IMR-90 (cell line): ENCODE measurements at regions not wholly inside any gene's neighbourhood (a gene's known extent, or its start where the extent isn't known, plus 50 kb on each side); places are given as distances from the start of the nearest gene placed in this dataset.

ENCODE experiments used
- ATAC-seq: fragments of 200-7000 bp; cut with Tn5 transposase; 2 replicates; pipeline ENCODE4 v1.9.1; 2020; ENCODE audit warnings: low read depth, mild to moderate bottlenecking, moderate library complexity
- BruUV-seq: library from RNA; stranded (reverse); fragments of 400-500 nt; replicated peaks from 2 replicates; lab custom pipeline; 2021; lab: Mats Ljungman, UMichigan
- CTCF ChIA-PET: fragments of 300-600 bp; formaldehyde crosslinking; extraction: SDS; loops from one replicate; lab custom pipeline; 2021; ENCODE audit warnings: antibody characterized with exemption; lab: Yijun Ruan, JAX
- POLR2A ChIA-PET: fragments of 300-600 bp; sonication (Branson Sonifier 250); formaldehyde crosslinking; loops from one replicate; lab custom pipeline; 2022; ENCODE audit warnings: antibody characterized with exemption; ENCODE audit not compliant: unreplicated experiment; lab: Charles Lee
- DNase-seq: peaks from one replicate; pipeline ENCODE4 v3.0.0; 2013
- H2AFZ ChIP-seq: replicated peaks from 2 replicates; pipeline ENCODE3; 2013; ENCODE audit warnings: low read length, mild to moderate bottlenecking; ENCODE audit not compliant: poor library complexity
- H2AK5ac ChIP-seq: 2 replicates; pipeline ENCODE4 v1.6.1; 2013; ENCODE audit warnings: low read depth, low read length, inconsistent platforms
- H2AK9ac ChIP-seq: replicated peaks from 2 replicates; pipeline ENCODE3; 2013; ENCODE audit warnings: mild to moderate bottlenecking, low read depth, low read length, moderate library complexity; ENCODE audit not compliant: poor library complexity
- H2BK120ac ChIP-seq: 2 replicates; pipeline ENCODE4 v1.6.1; 2013; ENCODE audit warnings: low read depth, low read length, inconsistent platforms
- H2BK15ac ChIP-seq: 3 replicates; pipeline ENCODE4 v1.6.1; 2013; ENCODE audit warnings: low read depth, low read length, inconsistent platforms
- H2BK20ac ChIP-seq: 2 replicates; pipeline ENCODE4 v1.6.1; 2013; ENCODE audit warnings: low read depth, mild to moderate bottlenecking, inconsistent platforms, low read length, moderate library complexity
- H2BK5ac ChIP-seq: 2 replicates; pipeline ENCODE4 v1.6.1; 2013; ENCODE audit warnings: mild to moderate bottlenecking, low read depth, low read length, inconsistent platforms; ENCODE audit not compliant: poor library complexity, severe bottlenecking
- H3K14ac ChIP-seq: replicated peaks from 2 replicates; pipeline ENCODE4 v1.6.1; 2013; ENCODE audit warnings: low read depth, low read length, inconsistent platforms
- H3K18ac ChIP-seq: 2 replicates; pipeline ENCODE4 v1.6.1; 2013; ENCODE audit warnings: low read depth, low read length, control low read depth
- H3K23ac ChIP-seq: 2 replicates; pipeline ENCODE4 v1.6.1; 2013; ENCODE audit warnings: low read depth, low read length, inconsistent platforms
- H3K27ac ChIP-seq: 2 replicates; pipeline ENCODE4 v1.5.1; 2013; ENCODE audit warnings: mild to moderate bottlenecking, control low read depth, low read length; ENCODE audit not compliant: insufficient read depth
- H3K27me3 ChIP-seq: 2 replicates; pipeline ENCODE4 v1.6.1; 2013; ENCODE audit warnings: low read length; ENCODE audit not compliant: control insufficient read depth, insufficient read depth
- H3K36me3 ChIP-seq: 2 replicates; pipeline ENCODE4 v1.6.1; 2013; ENCODE audit warnings: low read length, mixed read lengths; ENCODE audit not compliant: control insufficient read depth, insufficient read depth
- H3K4ac ChIP-seq: 2 replicates; pipeline ENCODE4 v1.6.1; 2013; ENCODE audit warnings: low read depth, low read length, inconsistent platforms
- H3K4me1 ChIP-seq: 2 replicates; pipeline ENCODE4 v1.6.1; 2013; ENCODE audit warnings: low read length, mixed read lengths; ENCODE audit not compliant: control insufficient read depth, insufficient read depth
- H3K4me2 ChIP-seq: 2 replicates; pipeline ENCODE4 v1.6.1; 2013; ENCODE audit warnings: low read depth, mild to moderate bottlenecking, control low read depth, low read length, moderate library complexity
- H3K4me3 ChIP-seq: 2 replicates; pipeline ENCODE4 v1.5.1; 2013; ENCODE audit warnings: low read depth, mild to moderate bottlenecking, control low read depth, low read length, moderate library complexity; ENCODE audit not compliant: insufficient read depth
- H3K56ac ChIP-seq: 2 replicates; pipeline ENCODE4 v1.6.1; 2013; ENCODE audit warnings: low read length, inconsistent platforms; ENCODE audit not compliant: insufficient read depth; ENCODE audit errors: extremely low read depth
- H3K79me1 ChIP-seq, 2 experiments: 2 replicates each; pipeline ENCODE4 v1.6.1; 2013; ENCODE audit warnings: low read length in 2 of 2, inconsistent platforms in 1 of 2, low read depth in 1 of 2
- H3K9ac ChIP-seq: 2 replicates; pipeline ENCODE4 v1.6.1; 2013; ENCODE audit warnings: low read depth, low read length, control low read depth
- H3K9me1 ChIP-seq: 2 replicates; pipeline ENCODE4 v1.6.1; 2013; ENCODE audit warnings: low read length, inconsistent platforms; ENCODE audit not compliant: insufficient read depth
- H3K9me3 ChIP-seq: 2 replicates; pipeline ENCODE4 v1.6.1; 2013; ENCODE audit warnings: low read length; ENCODE audit not compliant: control insufficient read depth, insufficient read depth
- H4K20me1 ChIP-seq: 2 replicates; pipeline ENCODE4 v1.6.1; 2013; ENCODE audit warnings: low read length, inconsistent platforms; ENCODE audit not compliant: insufficient read depth
- H4K5ac ChIP-seq: 2 replicates; pipeline ENCODE4 v1.6.1; 2013; ENCODE audit warnings: mild to moderate bottlenecking, low read depth, low read length, control low read depth
- H4K8ac ChIP-seq, 2 experiments: 2 replicates each; pipeline ENCODE4 v1.6.1; 2013; ENCODE audit warnings: low read depth in 2 of 2, low read length in 2 of 2, control low read depth in 1 of 2, inconsistent platforms in 1 of 2
- H4K91ac ChIP-seq: 2 replicates; pipeline ENCODE4 v1.6.1; 2013; ENCODE audit warnings: low read depth, low read length, inconsistent platforms; ENCODE audit not compliant: insufficient read depth
- POLR2A ChIP-seq: IDR thresholded peaks from 2 replicates; pipeline ENCODE4 v1.6.1; 2012; ENCODE audit warnings: mild to moderate bottlenecking, low read depth, low read length
- WGBS, 2 experiments: methylation state at CpG; one replicate each; pipeline versions ENCODE4 v1.1.5 to v1.1.7; 2013; ENCODE audit warnings: missing lambda C conversion rate in 2 of 2; ENCODE audit not compliant: insufficient read length in 1 of 2; ENCODE audit errors: extremely low coverage in 2 of 2; 5-methylcytosine and 5-hydroxymethylcytosine counted together
- dilution Hi-C: fragments of 300-500 bp; cut with HindIII; formaldehyde crosslinking; loops from one replicate; pipeline ENCODE4 v1.14.3; 2018; ENCODE audit warnings: low sequenced_read_pairs; ENCODE audit not compliant: unreplicated experiment
- in situ Hi-C: fragments of 300-500 bp; cut with MboI; formaldehyde crosslinking; loops from 3 replicates; pipeline ENCODE4 v1.14.3; 2019; ENCODE audit warnings: low sequenced_read_pairs, inconsistent platforms, mixed read lengths
- intact Hi-C: fragments of 100-400 bp; cut with micrococcal nuclease; formaldehyde crosslinking; loops from 2 replicates; pipeline ENCODE4 v1.10.0; 2022

- H2AK9ac ChIP-seq: no peak overlapping the region
- H2AK5ac ChIP-seq: no peak overlapping the region
- in situ Hi-C loops: loop anchor here (25.0 kb wide), 1 partner anchor 1470 kb away; no protein-coding TSS in a partner anchor
- H2BK15ac ChIP-seq: no peak overlapping the region
- H4K91ac ChIP-seq: no peak overlapping the region
- H4K8ac ChIP-seq: no peak overlapping the region
- H3K4me3 ChIP-seq: no peak overlapping the region
- H3K4me2 ChIP-seq: no peak overlapping the region
- H3K4me1 ChIP-seq: no peaks in the 10 kb centered on the region
- H3K56ac ChIP-seq: no peak overlapping the region
- no peak overlapping the region for H3K14ac ChIP-seq
- no peak overlapping the region for H3K27ac ChIP-seq
- no peaks in the 10 kb centered on the region for H3K9me1 ChIP-seq
- H2AFZ ChIP-seq: no peak overlapping the region
- H2BK120ac ChIP-seq: no peak overlapping the region
- H2BK20ac ChIP-seq: no peak overlapping the region
- CTCF ChIA-PET: no interaction called here
- WGBS, 2 experiments: no CpG with 5 or more reads among the region's 3 CpGs
- POLR2A ChIA-PET: no interaction called here
- no peak overlapping the region for H3K4ac ChIP-seq
- H3K23ac ChIP-seq: no peak overlapping the region
- H2BK5ac ChIP-seq: no peak overlapping the region
- no peak for TF ChIP-seq POLR2A
- intact Hi-C loops: no loop called here
- DNase-seq (no peak), ATAC-seq (no peak)
- H3K27me3 ChIP-seq: no peaks in the 10 kb centered on the region; the same call in 1 of the 2 replicates
- no peaks in the 10 kb centered on the region for H4K20me1 ChIP-seq
- dilution Hi-C loops: no loop called here
- no peak overlapping the region for H3K18ac ChIP-seq
- no peaks in the 10 kb centered on the region for H3K9me3 ChIP-seq
- no peaks in the 10 kb centered on the region for H3K36me3 ChIP-seq
- H4K5ac ChIP-seq: no peak overlapping the region
- H3K9ac ChIP-seq: no peak overlapping the region
- H3K79me1 ChIP-seq: no peaks in the 10 kb centered on the region
- no TSS peak for BruUV-seq
Measured at GRCh38 chr18:55116863-55117262, 157.6 kb upstream of the CCDC68 start.
